Common myeloid progenitor, CD34-positive (primary cell): ENCODE measurements at regions not wholly inside any gene's neighbourhood (a gene's known extent, or its start where the extent isn't known, plus 50 kb on each side); places are given as distances from the start of the nearest gene placed in this dataset.

ENCODE experiments used
- CTCF ChIA-PET: fragments of 350-600 bp; sonication (Branson Sonifier 250); formaldehyde crosslinking; loops from one replicate; lab custom pipeline; 2021; ENCODE audit warnings: antibody characterized with exemption; lab: Charles Lee
- POLR2A ChIA-PET: fragments of 350-600 bp; sonication (Branson Sonifier 250); formaldehyde crosslinking; loops from one replicate; lab custom pipeline; 2021; ENCODE audit warnings: antibody characterized with exemption; lab: Charles Lee
- DNase-seq, 3 donors: peaks; one replicate each; pipeline versions ENCODE4 v3.0.0 to v3.0.0-alpha.2; 2013
- H3K27ac ChIP-seq, 2 experiments: 1 replicate in 1 of 2; 2 replicates in 1 of 2; pipeline ENCODE4 v1.7.0; 2013; ENCODE audit warnings: inconsistent platforms in 2 of 2, low read length in 2 of 2, mild to moderate bottlenecking in 2 of 2, low read depth in 1 of 2, moderate library complexity in 1 of 2; ENCODE audit not compliant: severe bottlenecking in 2 of 2, insufficient read depth in 1 of 2, poor library complexity in 1 of 2
- H3K27me3 ChIP-seq, 5 experiments: replicated peaks in 2 of 5; 1 replicate in 3 of 5; 2 replicates in 2 of 5; pipeline versions ENCODE4 v1.6.1 to v1.7.0; 2013; ENCODE audit warnings: low read length in 4 of 5, mild to moderate bottlenecking in 2 of 5, moderate library complexity in 2 of 5, inconsistent platforms in 1 of 5; ENCODE audit not compliant: insufficient read depth in 5 of 5, control insufficient read depth in 4 of 5
- H3K36me3 ChIP-seq, 4 experiments: 1 replicate in 2 of 4; 2 replicates in 2 of 4; pipeline versions ENCODE4 v1.6.1 to v1.7.0; 2013; ENCODE audit warnings: low read length in 3 of 4, control low read depth in 1 of 4, mild to moderate bottlenecking in 1 of 4; ENCODE audit not compliant: control insufficient read depth in 4 of 4, insufficient read depth in 4 of 4
- H3K4me1 ChIP-seq, 4 experiments: 1 replicate in 3 of 4; 2 replicates in 1 of 4; pipeline versions ENCODE4 v1.6.1 to v1.7.1; 2013; ENCODE audit warnings: low read length in 3 of 4, mild to moderate bottlenecking in 3 of 4, control low read depth in 1 of 4, inconsistent platforms in 1 of 4, moderate library complexity in 1 of 4; ENCODE audit not compliant: control insufficient read depth in 4 of 4, insufficient read depth in 4 of 4; ENCODE audit errors: control extremely low read depth in 1 of 4
- H3K4me3 ChIP-seq, 7 experiments: 1 replicate in 4 of 7; 2 replicates in 3 of 7; pipeline versions ENCODE4 v1.5.1 to v1.7.0; 2013; ENCODE audit warnings: mild to moderate bottlenecking in 7 of 7, low read length in 6 of 7, moderate library complexity in 6 of 7, inconsistent platforms in 2 of 7, low read depth in 2 of 7, control low read depth in 1 of 7; ENCODE audit not compliant: insufficient read depth in 4 of 7, control insufficient read depth in 1 of 7; ENCODE audit errors: extremely low read depth in 1 of 7
- H3K9me3 ChIP-seq, 5 experiments: 1 replicate in 4 of 5; 2 replicates in 1 of 5; pipeline versions ENCODE4 v1.6.1 to v1.7.1; 2013; ENCODE audit warnings: low read length in 4 of 5, mild to moderate bottlenecking in 2 of 5, inconsistent platforms in 1 of 5, low read depth in 1 of 5, moderate library complexity in 1 of 5; ENCODE audit not compliant: control insufficient read depth in 4 of 5, insufficient read depth in 2 of 5; ENCODE audit errors: control extremely low read depth in 1 of 5
- WGBS: methylation state at CpG from one replicate; pipeline ENCODE4 v1.1.5; 2013; ENCODE audit not compliant: insufficient coverage; 5-methylcytosine and 5-hydroxymethylcytosine counted together

GRCh38 chr1:38105267-38105666, 58.7 kb upstream of the POU3F1 start:
- CTCF ChIA-PET = no interaction called here

DNA sequence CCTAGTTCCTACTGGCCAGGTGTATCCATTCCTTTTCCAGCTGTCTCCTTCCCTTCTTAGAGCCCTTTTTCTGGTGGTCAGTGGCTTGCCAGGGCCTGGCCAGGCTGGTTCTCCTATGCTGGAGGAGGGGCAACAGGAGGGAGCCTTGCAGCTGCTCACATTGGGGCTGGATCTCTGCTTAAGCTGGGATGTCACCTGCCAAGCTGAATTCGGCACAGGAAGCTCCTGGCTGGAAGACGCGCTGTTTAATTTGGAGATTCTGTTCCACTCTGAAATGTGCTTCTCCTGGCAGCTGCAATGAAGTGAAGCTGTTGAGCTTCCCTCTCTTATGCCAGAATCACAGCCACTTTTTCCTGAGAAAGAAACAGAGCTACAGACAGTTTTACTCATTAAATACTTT, 56.0 kb upstream of the POU3F1 start:
- POLR2A ChIA-PET = interaction anchor here (0.6 kb wide), 1 partner anchor 72 kb away, joined by 5 read pairs; no protein-coding TSS in a partner anchor
- no peak overlapping the region for H3K4me3 ChIP-seq
- no peaks in the 10 kb centered on the region for H3K4me1 ChIP-seq
- 94% methylated on average over 3 of the region's 3 CpGs for WGBS
- no peak overlapping the region for H3K27ac ChIP-seq
- no peak for DNase-seq
- CTCF ChIA-PET = interaction anchor here (0.6 kb wide), 1 partner anchor 190 kb away, joined by 3 read pairs; no protein-coding TSS in a partner anchor
- H3K27me3 ChIP-seq = peaks cover 0 to 3% (median 0%) of the 10 kb centered on the region in 5 experiments
- no peaks in the 10 kb centered on the region for H3K9me3 ChIP-seq
- no peaks in the 10 kb centered on the region for H3K36me3 ChIP-seq

More at GRCh38 chr1:38105267-38105666, 58.7 kb upstream of the POU3F1 start:
- DNase-seq = no peak
- POLR2A ChIA-PET = no interaction called here
- no peaks in the 10 kb centered on the region for H3K4me1 ChIP-seq
- no peak overlapping the region for H3K27ac ChIP-seq
- H3K36me3 ChIP-seq = no peaks in the 10 kb centered on the region
- peaks cover 0 to 3% (median 0%) of the 10 kb centered on the region in 5 experiments for H3K27me3 ChIP-seq
- H3K9me3 ChIP-seq = peaks cover 0 to 2% (median 0%) of the 10 kb centered on the region in 5 experiments
- no peak overlapping the region for H3K4me3 ChIP-seq
- 90% methylated on average over 5 of the region's 5 CpGs for WGBS

DNA sequence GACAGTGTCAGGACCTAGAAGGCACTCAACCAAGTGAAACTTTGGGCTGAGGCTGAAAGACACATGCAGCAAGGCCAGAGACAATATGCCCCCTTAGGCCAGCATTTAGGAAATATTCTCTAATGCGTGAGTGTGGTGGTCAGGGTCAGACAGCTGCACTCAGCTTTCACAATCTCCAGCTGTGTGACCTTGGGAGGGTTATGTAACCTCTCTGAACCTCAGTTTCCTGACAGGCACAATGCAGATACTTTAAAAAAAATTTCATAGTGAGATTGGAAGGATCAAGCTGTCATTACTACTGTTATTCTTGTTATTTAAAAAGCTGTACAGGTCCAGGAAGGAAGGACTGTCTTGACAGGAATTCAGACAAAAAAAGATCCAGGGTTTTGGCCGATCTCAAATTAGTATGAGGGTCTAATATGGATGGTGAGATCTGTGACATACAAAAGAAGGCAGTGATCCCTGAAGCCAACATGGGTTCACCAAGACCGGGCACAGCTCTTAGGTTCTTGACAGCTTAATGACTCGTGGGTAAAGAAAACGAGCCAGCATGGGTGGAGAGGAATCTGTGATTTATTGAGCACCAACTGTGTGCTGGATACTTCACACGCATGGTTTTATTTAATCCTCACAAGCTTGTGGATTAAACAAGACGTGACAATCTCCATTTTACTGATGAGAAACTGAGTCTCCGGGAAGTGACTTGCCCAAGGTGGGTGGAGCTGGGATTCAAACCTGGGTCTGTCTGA, 54.6 kb upstream of the POU3F1 start:
- DNase-seq = no peak
- Histone ChIP-seq H3K4me3 (no peak overlapping the region), H3K27me3 (peaks cover 0 to 6% (median 0%) of the 10 kb centered on the region in 5 experiments), H3K36me3 (no peaks in the 10 kb centered on the region), H3K27ac (no peak overlapping the region), H3K4me1 (no peaks in the 10 kb centered on the region), H3K9me3 (no peaks in the 10 kb centered on the region)
- ChIA-PET POLR2A (no interaction called here), CTCF (no interaction called here)
- 82% methylated on average over 8 of the region's 8 CpGs for WGBS

DNA sequence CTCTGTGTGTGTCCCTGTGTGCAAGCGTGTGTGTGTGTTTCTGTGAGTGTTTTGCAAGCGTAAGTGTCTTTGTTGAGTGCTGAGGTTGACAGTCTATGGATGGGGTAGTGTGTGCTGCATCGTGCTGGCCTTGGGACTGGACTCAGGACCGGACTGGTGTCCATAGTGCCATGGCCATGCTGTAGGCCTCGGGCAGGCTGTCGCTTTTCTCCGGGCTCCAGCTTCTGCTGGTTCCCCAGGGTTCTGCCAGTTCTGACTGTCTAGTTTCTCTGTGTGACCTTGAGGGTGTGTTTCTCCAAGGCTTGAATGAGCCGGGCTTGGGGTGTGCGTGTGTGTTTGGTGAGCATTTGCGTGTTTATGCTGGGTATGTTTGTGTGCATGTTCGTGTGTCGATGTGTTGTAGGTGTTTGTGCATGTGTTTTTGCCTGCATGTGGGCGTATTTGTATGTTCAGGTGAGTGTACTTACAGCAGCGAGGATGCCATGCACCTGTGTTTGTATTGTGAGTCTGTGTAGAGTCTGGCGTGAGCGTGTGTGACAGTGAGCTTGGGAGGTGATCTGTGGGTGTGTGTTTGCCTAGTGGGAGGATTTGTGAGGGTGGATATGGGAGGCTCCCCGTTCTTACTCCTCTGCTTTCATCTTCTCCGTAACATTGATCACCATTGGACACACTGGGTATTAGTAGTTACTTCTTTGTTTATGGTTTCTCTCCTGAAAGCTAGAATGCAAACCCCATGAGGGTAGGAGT, 51.7 kb upstream of the POU3F1 start:
- H3K4me1 ChIP-seq = peaks cover 0 to 21% (median 6%) of the 10 kb centered on the region in 4 experiments
- H3K9me3 ChIP-seq = no peaks in the 10 kb centered on the region
- WGBS = 84% methylated on average over 14 of the region's 18 CpGs
- no peak for DNase-seq
- ChIA-PET POLR2A (no interaction called here), CTCF (no interaction called here)
- H3K36me3 ChIP-seq = no peaks in the 10 kb centered on the region
- H3K4me3 ChIP-seq = no peak overlapping the region
- H3K27ac ChIP-seq = no peak overlapping the region
- H3K27me3 ChIP-seq = peaks cover 0 to 7% (median 0%) of the 10 kb centered on the region in 5 experiments

- no peaks in the 10 kb centered on the region for H3K36me3 ChIP-seq
- ChIA-PET POLR2A (no interaction called here), CTCF (no interaction called here)
- H3K27me3 ChIP-seq = peaks cover 0 to 7% (median 0%) of the 10 kb centered on the region in 5 experiments
- DNase-seq = no peak
- H3K27ac ChIP-seq = no peak overlapping the region
- peaks cover 0 to 24% (median 6%) of the 10 kb centered on the region in 4 experiments for H3K4me1 ChIP-seq
- no peaks in the 10 kb centered on the region for H3K9me3 ChIP-seq
- WGBS = 94% methylated on average over 15 of the region's 19 CpGs
- no peak overlapping the region for H3K4me3 ChIP-seq
Measured at GRCh38 chr1:38097284-38097898, 50.8 kb upstream of the POU3F1 start.
